Mucosa of rectum (tissue), 2 donors: ENCODE measurements at regions not wholly inside any gene's neighbourhood (a gene's known extent, or its start where the extent isn't known, plus 50 kb on each side); places are given as distances from the start of the nearest gene placed in this dataset.

Experiments
- H3K27ac ChIP-seq, 2 donors: one replicate each; pipeline ENCODE4 v1.7.0; 2013; ENCODE audit warnings: inconsistent platforms in 2 of 2, low read depth in 2 of 2, low read length in 2 of 2
- H3K27me3 ChIP-seq, 2 donors: one replicate each; pipeline ENCODE4 v1.7.0; 2013; ENCODE audit warnings: low read length in 2 of 2; ENCODE audit not compliant: control insufficient read depth in 2 of 2, insufficient read depth in 2 of 2
- H3K36me3 ChIP-seq, 2 donors: one replicate each; pipeline ENCODE4 v1.7.0; 2013; ENCODE audit warnings: low read length in 2 of 2; ENCODE audit not compliant: control insufficient read depth in 2 of 2, insufficient read depth in 2 of 2
- H3K4me1 ChIP-seq, 2 donors: one replicate each; pipeline ENCODE4 v1.7.0; 2013; ENCODE audit warnings: low read length in 2 of 2, mild to moderate bottlenecking in 1 of 2; ENCODE audit not compliant: control insufficient read depth in 2 of 2, insufficient read depth in 2 of 2
- H3K4me3 ChIP-seq, 2 donors: one replicate each; pipeline ENCODE4 v1.7.0; 2013; ENCODE audit warnings: low read length in 2 of 2
- H3K9ac ChIP-seq, 2 donors: one replicate each; pipeline ENCODE4 v1.7.0; 2013; ENCODE audit warnings: low read length in 2 of 2, low read depth in 1 of 2, mild to moderate bottlenecking in 1 of 2
- H3K9me3 ChIP-seq, 2 donors: one replicate each; pipeline ENCODE4 v1.7.0; 2013; ENCODE audit warnings: low read length in 2 of 2; ENCODE audit not compliant: control insufficient read depth in 2 of 2
- donor health status: healthy.
- donor health status: Normal muscosa, but diverticular disease.

- Histone ChIP-seq H3K4me3 (no peak overlapping the region), H3K27me3 (peaks cover 2 to 9% of the 10 kb centered on the region in 2 donors), H3K9ac (no peak overlapping the region), H3K9me3 (no peaks in the 10 kb centered on the region), H3K36me3 (no peaks in the 10 kb centered on the region), H3K27ac (no peak overlapping the region), H3K4me1 (no peaks in the 10 kb centered on the region)
Measured at GRCh38 chr1:38721816-38722215, 137.8 kb downstream of the RRAGC start.

GRCh38 chr1:38719880-38720279, 139.7 kb downstream of the RRAGC start:
- H3K27me3 ChIP-seq = peaks cover 2 to 7% of the 10 kb centered on the region in 2 donors
- no peaks in the 10 kb centered on the region for H3K36me3 ChIP-seq
- no peaks in the 10 kb centered on the region for H3K9me3 ChIP-seq
- H3K9ac ChIP-seq = no peak overlapping the region
- H3K27ac ChIP-seq = no peak overlapping the region
- no peak overlapping the region for H3K4me3 ChIP-seq
- H3K4me1 ChIP-seq = no peaks in the 10 kb centered on the region

- H3K9me3 ChIP-seq = no peaks in the 10 kb centered on the region
- H3K4me3 ChIP-seq = no peak overlapping the region
- no peaks in the 10 kb centered on the region for H3K36me3 ChIP-seq
- no peak overlapping the region for H3K27ac ChIP-seq
- H3K9ac ChIP-seq = no peak overlapping the region
- no peaks in the 10 kb centered on the region for H3K4me1 ChIP-seq
- H3K27me3 ChIP-seq = peaks cover 0 to 3% of the 10 kb centered on the region in 2 donors
Measured at GRCh38 chr1:38718031-38718430, 141.5 kb downstream of the RRAGC start.

GRCh38 chr1:38716229-38716628, 143.3 kb downstream of the RRAGC start:
- no peaks in the 10 kb centered on the region for H3K4me1 ChIP-seq
- no peaks in the 10 kb centered on the region for H3K36me3 ChIP-seq
- H3K9ac ChIP-seq = no peak overlapping the region
- H3K27ac ChIP-seq = no peak overlapping the region
- no peaks in the 10 kb centered on the region for H3K9me3 ChIP-seq
- H3K4me3 ChIP-seq = no peak overlapping the region
- no peaks in the 10 kb centered on the region for H3K27me3 ChIP-seq

GRCh38 chr1:38715415-38715814, 144.2 kb downstream of the RRAGC start:
- Histone ChIP-seq H3K4me3 (no peak overlapping the region), H3K27ac (no peak overlapping the region), H3K9me3 (no peaks in the 10 kb centered on the region), H3K9ac (no peak overlapping the region), H3K4me1 (no peaks in the 10 kb centered on the region), H3K27me3 (no peaks in the 10 kb centered on the region), H3K36me3 (no peaks in the 10 kb centered on the region)

GRCh38 chr1:38712046-38712445, 147.5 kb downstream of the RRAGC start:
- H3K36me3 ChIP-seq = no peaks in the 10 kb centered on the region

GRCh38 chr1:38708701-38709258, 150.8 kb downstream of the RRAGC start:
- H3K9ac ChIP-seq = no peak overlapping the region
- H3K27ac ChIP-seq = no peak overlapping the region
- no peaks in the 10 kb centered on the region for H3K9me3 ChIP-seq
- no peaks in the 10 kb centered on the region for H3K36me3 ChIP-seq
- no peaks in the 10 kb centered on the region for H3K4me1 ChIP-seq
- H3K4me3 ChIP-seq = no peak overlapping the region
- no peaks in the 10 kb centered on the region for H3K27me3 ChIP-seq

More at GRCh38 chr1:38712046-38712445, 147.5 kb downstream of the RRAGC start:
- no peaks in the 10 kb centered on the region for H3K4me1 ChIP-seq
- no peaks in the 10 kb centered on the region for H3K9me3 ChIP-seq
- no peaks in the 10 kb centered on the region for H3K27me3 ChIP-seq
- H3K4me3 ChIP-seq = no peak overlapping the region
- H3K27ac ChIP-seq = no peak overlapping the region
- H3K9ac ChIP-seq = no peak overlapping the region

GRCh38 chr1:38701088-38701487, 158.5 kb downstream of the RRAGC start:
- Histone ChIP-seq H3K9me3 (no peaks in the 10 kb centered on the region), H3K4me1 (no peaks in the 10 kb centered on the region), H3K27ac (no peak overlapping the region), H3K36me3 (no peaks in the 10 kb centered on the region), H3K9ac (no peak overlapping the region), H3K4me3 (no peak overlapping the region), H3K27me3 (peaks cover 0 to 3% of the 10 kb centered on the region in 2 donors)

GRCh38 chr1:38700077-38700470, 159.5 kb downstream of the RRAGC start:
- Histone ChIP-seq H3K27me3 (peaks cover 0 to 3% of the 10 kb centered on the region in 2 donors), H3K36me3 (no peaks in the 10 kb centered on the region), H3K9ac (no peak overlapping the region), H3K4me1 (no peaks in the 10 kb centered on the region), H3K9me3 (no peaks in the 10 kb centered on the region), H3K4me3 (no peak overlapping the region), H3K27ac (no peak overlapping the region)

GRCh38 chr1:38699330-38700076, 160.1 kb downstream of the RRAGC start:
- Histone ChIP-seq H3K9me3 (no peaks in the 10 kb centered on the region), H3K36me3 (no peaks in the 10 kb centered on the region), H3K4me3 (no peak overlapping the region), H3K27ac (no peak overlapping the region), H3K4me1 (no peaks in the 10 kb centered on the region), H3K9ac (no peak overlapping the region), H3K27me3 (peaks cover 0 to 3% of the 10 kb centered on the region in 2 donors)
